ENCODE measurements at regions not wholly inside any gene's neighbourhood (a gene's known extent, or its start where the extent isn't known, plus 50 kb on each side); places are given as distances from the start of the nearest gene placed in this dataset.

GRCh38 chr6:56840467-56841380, 114.2 kb upstream of the BEND6 start:
- TF ChIP-seq CTCF (IDR thresholded peaks at IDR 0.05) (no peak), POLR2A (IDR thresholded peaks at IDR 0.05; ENCODE audit: low read depth) (no peak), POLR2AphosphoS5 (IDR thresholded peaks at IDR 0.05) (peak; percentile 14 to 77), EP300 (IDR thresholded peaks at IDR 0.05) (no peak)
